Adipocyte (in vitro differentiated cells): ENCODE measurements at regions not wholly inside any gene's neighbourhood (a gene's known extent, or its start where the extent isn't known, plus 50 kb on each side); places are given as distances from the start of the nearest gene placed in this dataset.
A peak's percentile ranks its signal among the peaks of the same experiment; 100 is the strongest.

Source experiments
- DNase-seq: peaks from one replicate; pipeline ENCODE4 v3.0.0-alpha.2; 2015; ENCODE audit warnings: low read depth
- H3K27me3 ChIP-seq: replicated peaks from 2 replicates; pipeline ENCODE4 v1.7.0; 2013; ENCODE audit warnings: mild to moderate bottlenecking, low read length, moderate library complexity; ENCODE audit not compliant: control insufficient read depth, insufficient read depth
- H3K36me3 ChIP-seq: 2 replicates; pipeline ENCODE4 v1.7.0; 2013; ENCODE audit warnings: low read length, mild to moderate bottlenecking, moderate library complexity; ENCODE audit not compliant: control insufficient read depth, insufficient read depth, severe bottlenecking
- H3K4me1 ChIP-seq: 2 replicates; pipeline ENCODE4 v1.7.0; 2013; ENCODE audit warnings: mild to moderate bottlenecking, low read length, moderate library complexity; ENCODE audit not compliant: control insufficient read depth, insufficient read depth
- H3K4me3 ChIP-seq: 2 replicates; pipeline ENCODE4 v1.7.0; 2013; ENCODE audit warnings: mild to moderate bottlenecking, low read length, moderate library complexity
- H3K9ac ChIP-seq: 2 replicates; pipeline ENCODE4 v1.7.0; 2013; ENCODE audit warnings: mild to moderate bottlenecking, low read length, moderate library complexity
- H3K9me3 ChIP-seq: 2 replicates; pipeline ENCODE4 v1.7.0; 2013; ENCODE audit warnings: mild to moderate bottlenecking, low read length, moderate library complexity; ENCODE audit not compliant: control insufficient read depth

DNA sequence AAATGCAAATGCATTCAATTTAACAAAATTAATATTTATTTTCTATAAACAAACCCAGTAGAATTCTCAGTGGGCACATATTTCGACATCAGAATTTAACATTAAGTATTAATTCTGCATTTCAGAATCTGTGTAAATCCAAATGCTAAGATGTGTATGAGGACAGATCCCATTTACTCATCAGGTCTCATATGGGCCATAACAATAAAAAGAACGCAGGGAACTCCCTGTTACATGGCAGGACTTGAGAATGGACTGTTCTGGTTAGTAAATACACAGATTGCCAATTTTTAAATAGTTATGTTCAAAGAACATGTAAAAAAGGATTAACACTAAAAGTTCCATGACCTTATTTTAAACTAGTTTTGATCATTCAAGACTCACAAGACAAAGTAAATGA, 104.0 kb downstream of the SLC30A10 start:
- H3K4me3 ChIP-seq = no peak overlapping the region
- H3K9me3 ChIP-seq = no peaks in the 10 kb centered on the region
- no peaks in the 10 kb centered on the region for H3K4me1 ChIP-seq
- DNase-seq = no peak
- H3K36me3 ChIP-seq = no peaks in the 10 kb centered on the region
- H3K27me3 ChIP-seq = no peaks in the 10 kb centered on the region
- H3K9ac ChIP-seq = no peak overlapping the region

DNA sequence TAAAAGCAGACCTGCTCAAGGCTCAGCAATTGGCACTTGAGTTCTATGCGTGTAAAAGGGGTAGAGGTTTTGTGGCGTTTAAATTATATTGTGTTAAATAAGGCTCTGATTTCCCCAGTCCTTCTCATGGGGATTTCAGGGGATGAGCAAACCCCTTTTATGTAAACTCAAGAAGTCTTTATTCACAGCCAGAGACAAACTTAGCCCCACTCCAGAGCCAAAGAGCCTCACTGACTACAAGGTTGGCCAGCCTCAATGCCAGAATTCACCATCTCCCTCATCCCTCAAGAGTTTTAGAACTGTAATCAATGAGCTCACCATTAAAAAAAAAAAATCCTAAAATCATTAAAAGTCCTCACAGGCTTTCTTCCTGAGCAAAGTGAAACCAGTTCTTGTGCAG, 107.8 kb downstream of the SLC30A10 start:
- Histone ChIP-seq H3K4me3 (no peak overlapping the region), H3K27me3 (peaks cover 10% of the 10 kb centered on the region)

DNA sequence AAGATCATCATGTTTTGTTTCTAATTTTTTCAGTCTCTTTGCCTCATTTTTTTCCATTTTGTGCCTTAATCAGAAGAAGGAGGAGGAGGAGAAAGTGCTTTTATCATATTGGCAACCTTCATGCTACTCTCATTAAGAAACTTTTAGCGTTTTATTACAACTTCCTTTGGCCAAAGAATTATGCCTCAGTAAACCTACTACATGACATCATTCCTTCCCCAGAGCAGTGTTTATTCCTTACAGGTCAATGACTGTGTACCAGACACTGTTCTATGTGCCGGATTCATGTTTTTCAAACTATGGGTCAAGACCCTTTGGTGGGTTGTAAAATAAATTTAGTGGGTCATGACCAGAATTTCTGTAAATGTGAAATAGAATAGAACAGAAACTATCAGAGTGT, 110.4 kb downstream of the SLC30A10 start:
- Histone ChIP-seq H3K4me3 (no peak overlapping the region), H3K27me3 (peaks cover 24% of the 10 kb centered on the region), H3K9me3 (no peaks in the 10 kb centered on the region), H3K9ac (no peak overlapping the region), H3K36me3 (no peaks in the 10 kb centered on the region), H3K4me1 (no peaks in the 10 kb centered on the region)
- DNase-seq = no peak

More for the DNA sequence above, 107.8 kb downstream of the SLC30A10 start:
- no peak overlapping the region for H3K9ac ChIP-seq
- no peak for DNase-seq
- no peaks in the 10 kb centered on the region for H3K9me3 ChIP-seq
- no peaks in the 10 kb centered on the region for H3K4me1 ChIP-seq
- no peaks in the 10 kb centered on the region for H3K36me3 ChIP-seq

DNA sequence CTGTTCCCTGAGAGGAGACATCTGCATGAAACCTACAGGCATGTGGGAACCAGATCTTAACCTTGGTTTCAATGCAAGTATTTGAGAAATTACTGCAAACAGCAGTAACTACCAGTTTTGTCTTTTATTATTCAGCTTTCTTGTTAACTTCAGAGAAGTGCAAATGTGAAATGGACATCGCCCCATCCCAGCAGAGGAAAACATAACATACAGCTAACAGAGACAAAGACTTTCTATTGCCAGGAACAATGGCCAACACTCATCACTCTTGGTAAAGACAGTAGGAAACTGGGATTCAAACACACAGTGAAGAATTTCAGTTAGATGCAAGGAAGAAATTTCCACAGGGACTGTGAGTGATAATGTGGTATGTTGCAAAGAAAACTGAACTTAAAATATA, 115.1 kb downstream of the SLC30A10 start:
- DNase-seq = no peak
- Histone ChIP-seq H3K27me3 (peaks cover 32% of the 10 kb centered on the region), H3K4me3 (no peak overlapping the region), H3K9me3 (no peaks in the 10 kb centered on the region), H3K4me1 (peaks cover 11% of the 10 kb centered on the region), H3K36me3 (no peaks in the 10 kb centered on the region), H3K9ac (no peak overlapping the region)

DNA sequence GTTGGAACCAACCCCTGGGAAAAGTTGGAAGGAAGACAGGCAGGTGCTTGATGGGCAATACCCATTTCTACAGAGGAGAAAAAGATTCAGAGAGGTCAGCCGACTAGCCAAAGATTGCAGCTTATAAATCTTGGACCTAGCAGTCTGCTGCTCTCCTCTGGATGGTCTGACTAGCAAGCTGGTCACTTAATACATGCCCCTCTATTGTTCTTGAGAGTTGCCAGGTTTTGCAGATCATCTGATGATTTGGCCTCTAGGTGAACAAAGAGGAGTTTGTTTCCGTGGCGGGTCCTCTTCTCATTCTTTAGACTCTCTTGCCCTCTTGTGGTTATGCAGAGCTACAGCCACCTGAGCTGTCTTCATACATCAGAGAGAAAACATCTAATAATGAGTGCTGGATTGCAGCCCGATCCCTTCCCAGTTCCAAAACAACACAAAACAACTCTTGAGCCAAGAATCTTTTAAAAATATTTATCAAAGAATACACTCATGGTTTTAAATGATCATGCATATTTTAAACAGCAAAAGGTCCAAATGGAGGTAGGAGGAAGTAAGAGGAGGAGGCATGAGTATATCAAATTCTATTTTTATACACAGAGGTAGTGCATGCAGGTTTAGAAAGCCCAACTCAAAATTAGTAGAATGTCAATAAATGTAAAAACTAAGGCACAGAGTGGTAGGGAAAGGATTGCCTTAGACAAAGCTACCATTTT, 115.7 kb downstream of the SLC30A10 start:
- Histone ChIP-seq H3K4me3 (no peak overlapping the region), H3K9ac (no peak overlapping the region), H3K27me3 (peaks cover 32% of the 10 kb centered on the region), H3K4me1 (peaks cover 11% of the 10 kb centered on the region), H3K9me3 (no peaks in the 10 kb centered on the region), H3K36me3 (no peaks in the 10 kb centered on the region)
- DNase-seq = peak; percentile 85

DNA sequence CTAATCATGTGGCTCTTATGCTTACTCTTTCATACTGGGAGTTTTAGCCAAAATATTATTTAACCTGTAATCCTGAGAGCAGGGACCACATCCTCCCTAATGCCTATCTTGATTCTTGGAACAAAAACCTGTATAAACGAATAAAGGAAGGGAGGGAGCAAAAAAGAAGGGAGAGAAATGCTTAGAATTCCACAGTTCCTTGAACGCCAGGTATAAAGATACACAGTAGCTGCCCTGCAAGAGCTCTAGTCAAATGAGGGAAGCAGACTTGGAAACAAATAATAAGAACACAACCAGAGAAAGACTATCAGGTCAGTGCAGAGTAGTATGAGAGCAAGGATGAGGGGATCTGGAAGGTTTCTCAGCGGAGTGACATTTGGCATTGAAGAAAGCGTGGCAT, 116.3 kb downstream of the SLC30A10 start:
- Histone ChIP-seq H3K9me3 (no peaks in the 10 kb centered on the region), H3K9ac (no peak overlapping the region), H3K4me3 (no peak overlapping the region), H3K36me3 (no peaks in the 10 kb centered on the region), H3K27me3 (peaks cover 29% of the 10 kb centered on the region), H3K4me1 (peaks cover 11% of the 10 kb centered on the region)
- no peak for DNase-seq

DNA sequence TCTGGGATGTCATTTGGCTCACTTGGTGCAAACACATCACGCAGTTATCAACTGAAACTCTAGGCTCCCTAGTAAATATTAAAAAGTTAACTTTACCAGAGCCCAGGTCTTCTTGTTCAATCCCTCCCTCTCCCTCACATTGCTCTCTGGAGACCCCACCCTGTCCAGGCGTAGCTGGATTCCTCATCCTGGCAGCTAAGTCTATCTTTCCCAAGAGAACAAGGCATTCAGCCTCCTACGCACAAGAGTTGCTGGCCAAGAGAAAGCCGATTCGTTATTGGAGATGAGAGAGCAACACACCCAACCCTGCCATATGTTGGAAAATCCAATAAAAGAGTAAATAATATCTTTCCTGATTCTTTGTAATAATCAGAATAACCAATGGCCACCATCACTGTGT, 117.9 kb downstream of the SLC30A10 start:
- no peak for DNase-seq
- Histone ChIP-seq H3K9ac (no peak overlapping the region), H3K4me1 (peaks cover 11% of the 10 kb centered on the region), H3K36me3 (no peaks in the 10 kb centered on the region), H3K27me3 (peaks cover 21% of the 10 kb centered on the region), H3K9me3 (no peaks in the 10 kb centered on the region), H3K4me3 (no peak overlapping the region)

DNA sequence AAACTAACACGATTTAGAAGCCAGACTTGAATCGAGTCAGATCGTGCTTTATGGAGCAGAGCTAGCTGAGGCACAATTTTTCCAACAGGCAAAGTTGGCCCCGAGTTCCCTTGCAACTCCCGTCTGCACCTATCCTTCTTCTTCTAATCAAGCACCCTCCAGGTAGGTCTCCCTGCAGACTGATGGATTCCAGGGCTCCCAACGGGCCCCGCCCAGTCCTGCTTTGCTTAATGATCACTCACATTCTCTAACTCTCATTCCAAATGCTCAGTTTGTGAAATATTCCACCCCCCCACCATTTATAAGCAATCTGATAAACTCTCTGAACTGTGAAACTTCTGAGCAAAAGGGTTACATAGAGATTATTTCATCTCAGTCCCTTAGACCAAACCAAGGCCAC, 119.6 kb downstream of the SLC30A10 start:
- peaks cover 13% of the 10 kb centered on the region for H3K27me3 ChIP-seq
- no peak for DNase-seq
- no peak overlapping the region for H3K9ac ChIP-seq
- no peaks in the 10 kb centered on the region for H3K36me3 ChIP-seq
- peaks cover 11% of the 10 kb centered on the region for H3K4me1 ChIP-seq
- no peaks in the 10 kb centered on the region for H3K9me3 ChIP-seq
- H3K4me3 ChIP-seq = no peak overlapping the region

DNA sequence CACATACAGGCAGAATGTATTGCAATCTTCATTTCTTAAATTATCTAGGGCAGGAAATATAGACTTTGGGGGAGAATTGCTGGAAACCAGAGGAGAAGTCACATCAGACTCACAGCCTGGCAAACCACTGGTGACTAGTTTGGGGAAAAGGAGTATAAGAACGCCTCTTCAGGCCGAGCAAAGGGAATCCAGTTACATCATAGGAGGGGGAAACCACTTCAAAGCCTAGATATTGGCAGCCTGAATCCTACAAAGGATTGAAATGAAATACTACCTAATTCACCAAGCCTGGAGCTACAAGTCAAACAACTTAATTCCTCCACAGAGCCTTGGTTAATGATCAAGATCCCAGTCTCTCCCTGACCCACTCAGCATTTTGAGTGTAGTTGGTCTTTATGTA, 121.7 kb downstream of the SLC30A10 start:
- H3K4me3 ChIP-seq = no peak overlapping the region
- peaks cover 7% of the 10 kb centered on the region for H3K27me3 ChIP-seq
- DNase-seq = no peak
- peaks cover 11% of the 10 kb centered on the region for H3K4me1 ChIP-seq
- no peaks in the 10 kb centered on the region for H3K36me3 ChIP-seq
- H3K9ac ChIP-seq = no peak overlapping the region
- H3K9me3 ChIP-seq = no peaks in the 10 kb centered on the region

DNA sequence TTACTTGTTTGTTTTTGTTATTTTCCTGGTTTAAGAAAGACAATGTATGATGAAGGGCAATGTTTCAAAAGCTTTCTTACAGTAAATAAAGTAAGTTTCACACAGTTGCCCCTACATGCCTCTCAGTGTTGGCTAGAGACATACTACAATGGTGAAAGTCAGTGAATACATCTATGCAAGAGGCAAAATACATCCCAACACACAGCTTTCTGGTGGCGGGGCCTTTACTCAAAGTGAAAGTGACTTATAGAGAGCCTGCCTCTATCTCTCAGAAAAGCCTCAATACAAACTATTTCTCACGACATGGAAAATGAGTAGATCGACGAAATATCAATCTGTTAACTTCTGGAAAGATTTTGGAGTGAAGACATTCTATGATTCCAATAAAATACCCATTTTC, 122.3 kb downstream of the SLC30A10 start:
- Histone ChIP-seq H3K4me3 (no peak overlapping the region), H3K4me1 (peaks cover 10% of the 10 kb centered on the region), H3K9me3 (no peaks in the 10 kb centered on the region), H3K36me3 (no peaks in the 10 kb centered on the region), H3K27me3 (peaks cover 5% of the 10 kb centered on the region), H3K9ac (no peak overlapping the region)
- DNase-seq = no peak

DNA sequence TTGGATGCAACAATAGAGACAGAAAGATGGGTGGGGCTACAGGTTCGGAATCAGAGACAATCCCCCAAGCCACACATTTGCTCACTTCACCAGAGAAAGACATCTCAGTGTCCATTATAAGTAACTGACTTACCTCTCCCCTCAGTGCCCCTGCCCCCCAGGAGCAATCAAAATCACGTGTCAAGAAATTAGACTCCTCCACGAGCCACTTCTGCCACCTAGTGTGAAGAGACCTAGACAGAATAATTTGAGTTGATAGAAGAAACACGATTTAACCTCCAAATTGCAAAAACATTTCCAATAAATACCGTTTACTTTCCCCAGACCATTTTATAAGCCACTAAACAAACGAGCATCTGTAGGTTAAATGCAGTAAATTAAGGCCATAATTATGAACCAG, 123.2 kb downstream of the SLC30A10 start:
- H3K36me3 ChIP-seq = no peaks in the 10 kb centered on the region
- no peak overlapping the region for H3K4me3 ChIP-seq
- H3K9me3 ChIP-seq = no peaks in the 10 kb centered on the region
- H3K4me1 ChIP-seq = peaks cover 2% of the 10 kb centered on the region
- H3K27me3 ChIP-seq = peaks cover 5% of the 10 kb centered on the region
- DNase-seq = no peak
- no peak overlapping the region for H3K9ac ChIP-seq
